ENCODE measurements at regions not wholly inside any gene's neighbourhood (a gene's known extent, or its start where the extent isn't known, plus 50 kb on each side); places are given as distances from the start of the nearest gene placed in this dataset.

GRCh38 chr17:77613218-77613617 lies 345.3 kb upstream of the TNRC6C start:
- Histone ChIP-seq H3K4me1 (peaks cover 0 to 7% of the 10 kb centered on the region in 2 donors), H3K27me3 (no peaks in the 10 kb centered on the region), H3K9me3 (no peaks in the 10 kb centered on the region), H3K27ac (no peak overlapping the region), H3K4me3 (no peak overlapping the region), H3K36me3 (no peaks in the 10 kb centered on the region)
- no peak for DNase-seq
- no peak for TF ChIP-seq POLR2A (IDR thresholded peaks at IDR 0.05)
- no peak for TF ChIP-seq CTCF (IDR thresholded peaks at IDR 0.05)
- intact Hi-C loops (cut with DNase I; ENCODE audit: low total_unique reads): no loop called here

GRCh38 chr17:77613627-77614026 lies 344.9 kb upstream of the TNRC6C start:
- Histone ChIP-seq H3K27ac (no peak overlapping the region), H3K4me3 (no peak overlapping the region), H3K27me3 (no peaks in the 10 kb centered on the region), H3K4me1 (peaks cover 0 to 7% of the 10 kb centered on the region in 2 donors), H3K9me3 (no peaks in the 10 kb centered on the region), H3K36me3 (no peaks in the 10 kb centered on the region)
- intact Hi-C loops (cut with DNase I; ENCODE audit: low total_unique reads): no loop called here
- no peak for TF ChIP-seq CTCF (IDR thresholded peaks at IDR 0.05)
- no peak for TF ChIP-seq POLR2A (IDR thresholded peaks at IDR 0.05)
- no peak for DNase-seq

- H3K36me3 ChIP-seq: no peaks in the 10 kb centered on the region
- H3K4me3 ChIP-seq: no peak overlapping the region
- intact Hi-C loops (cut with DNase I; ENCODE audit: low total_unique reads): no loop called here
- H3K9me3 ChIP-seq: no peaks in the 10 kb centered on the region
- TF ChIP-seq POLR2A (IDR thresholded peaks at IDR 0.05): no peak
- no peak for TF ChIP-seq CTCF (IDR thresholded peaks at IDR 0.05)
- H3K27ac ChIP-seq: no peak overlapping the region
- no peaks in the 10 kb centered on the region for H3K27me3 ChIP-seq
- peak in 1 of 2 donors; percentile 1 for DNase-seq
- no peaks in the 10 kb centered on the region for H3K4me1 ChIP-seq
Observed at GRCh38 chr17:77615703-77616253, 342.7 kb upstream of the TNRC6C start.

GRCh38 chr17:77616254-77616731 lies 342.2 kb upstream of the TNRC6C start:
- Histone ChIP-seq H3K4me1 (no peaks in the 10 kb centered on the region), H3K27me3 (no peaks in the 10 kb centered on the region), H3K4me3 (no peak overlapping the region), H3K36me3 (no peaks in the 10 kb centered on the region), H3K9me3 (no peaks in the 10 kb centered on the region), H3K27ac (no peak overlapping the region)
- intact Hi-C loops (cut with DNase I; ENCODE audit: low total_unique reads): no loop called here
- DNase-seq: peak in 1 of 2 donors; percentile 6
- TF ChIP-seq CTCF (IDR thresholded peaks at IDR 0.05): no peak
- no peak for TF ChIP-seq POLR2A (IDR thresholded peaks at IDR 0.05)

GRCh38 chr17:77617516-77617915 lies 341.0 kb upstream of the TNRC6C start:
- Histone ChIP-seq H3K9me3 (no peaks in the 10 kb centered on the region), H3K36me3 (no peaks in the 10 kb centered on the region), H3K27ac (no peak overlapping the region), H3K27me3 (no peaks in the 10 kb centered on the region), H3K4me1 (no peaks in the 10 kb centered on the region), H3K4me3 (no peak overlapping the region)
- DNase-seq: no peak
- TF ChIP-seq CTCF (IDR thresholded peaks at IDR 0.05) (no peak), POLR2A (IDR thresholded peaks at IDR 0.05) (no peak)
- intact Hi-C loops (cut with DNase I; ENCODE audit: low total_unique reads): no loop called here
